Duodenal mucosa (tissue), 2 donors: ENCODE measurements at regions not wholly inside any gene's neighbourhood (a gene's known extent, or its start where the extent isn't known, plus 50 kb on each side); places are given as distances from the start of the nearest gene placed in this dataset.

Experiments
- H3K27ac ChIP-seq: one replicate; pipeline ENCODE4 v1.7.0; 2013; ENCODE audit warnings: low read depth, low read length
- H3K27me3 ChIP-seq, 2 donors: one replicate each; pipeline ENCODE4 v1.7.0; 2013; ENCODE audit warnings: low read length in 2 of 2, control low read depth in 1 of 2; ENCODE audit not compliant: insufficient read depth in 2 of 2, control insufficient read depth in 1 of 2
- H3K36me3 ChIP-seq, 2 donors: one replicate each; pipeline ENCODE4 v1.7.0; 2013; ENCODE audit warnings: low read length in 2 of 2, control low read depth in 1 of 2; ENCODE audit not compliant: insufficient read depth in 2 of 2, control insufficient read depth in 1 of 2
- H3K4me1 ChIP-seq, 2 donors: one replicate each; pipeline ENCODE4 v1.7.0; 2013; ENCODE audit warnings: low read length in 2 of 2, control low read depth in 1 of 2; ENCODE audit not compliant: insufficient read depth in 2 of 2, control insufficient read depth in 1 of 2
- H3K4me3 ChIP-seq, 2 donors: one replicate each; pipeline ENCODE4 v1.7.0; 2013; ENCODE audit warnings: low read length in 2 of 2, low read depth in 1 of 2
- H3K9ac ChIP-seq, 2 donors: one replicate each; pipeline ENCODE4 v1.7.0; 2013; ENCODE audit warnings: low read length in 2 of 2, low read depth in 1 of 2
- H3K9me3 ChIP-seq, 2 donors: one replicate each; pipeline ENCODE4 v1.7.0; 2013; ENCODE audit warnings: low read length in 2 of 2, control low read depth in 1 of 2; ENCODE audit not compliant: control insufficient read depth in 1 of 2

DNA sequence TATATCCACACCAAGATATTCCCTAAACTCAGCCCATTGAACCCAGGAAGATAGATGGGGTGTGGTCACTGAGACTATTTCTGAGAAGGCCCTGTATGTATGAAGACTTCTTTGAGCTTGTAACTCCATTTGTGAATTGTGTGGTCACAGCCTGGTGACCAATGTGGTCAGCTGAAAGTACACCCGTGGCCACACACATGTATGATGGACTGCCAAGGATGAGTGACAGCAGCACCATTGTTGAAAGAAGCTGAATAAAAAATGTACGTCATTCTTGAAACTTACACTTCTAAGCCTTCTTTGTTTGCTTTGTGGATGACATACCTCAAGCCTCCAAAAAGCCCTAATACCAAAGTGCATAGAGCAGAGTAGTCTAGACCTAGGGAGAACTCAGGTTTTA, 581.4 kb downstream of the RAB28 start:
- Histone ChIP-seq H3K9ac (no peak overlapping the region), H3K36me3 (no peaks in the 10 kb centered on the region), H3K9me3 (no peaks in the 10 kb centered on the region)

DNA sequence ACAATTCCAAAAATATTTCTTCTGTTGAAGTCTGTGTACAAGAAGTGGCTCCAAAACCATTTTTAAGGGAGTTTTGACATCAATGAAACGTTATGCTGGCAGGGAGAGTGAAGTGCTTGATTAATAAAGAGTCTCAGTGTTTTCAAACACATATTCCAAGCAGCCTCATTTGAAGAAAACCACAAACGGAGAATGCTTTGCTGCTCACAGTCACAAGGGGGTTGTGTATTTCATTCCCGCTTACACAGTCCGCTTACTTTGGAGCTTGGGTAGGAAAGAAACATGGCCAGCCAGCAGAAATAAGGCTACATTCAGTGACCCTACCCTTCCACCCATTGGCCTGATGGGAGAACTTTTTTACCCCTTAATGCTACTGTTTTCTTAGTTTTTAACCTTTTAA, 586.2 kb downstream of the RAB28 start:
- H3K36me3 ChIP-seq: no peaks in the 10 kb centered on the region
- no peaks in the 10 kb centered on the region for H3K9me3 ChIP-seq
- no peak overlapping the region for H3K9ac ChIP-seq
- no peaks in the 10 kb centered on the region for H3K27me3 ChIP-seq
- H3K4me3 ChIP-seq: no peak overlapping the region
- H3K27ac ChIP-seq: no peak overlapping the region
- no peaks in the 10 kb centered on the region for H3K4me1 ChIP-seq

More for the DNA sequence above, 581.4 kb downstream of the RAB28 start:
- H3K4me1 ChIP-seq: no peaks in the 10 kb centered on the region
- H3K27ac ChIP-seq: no peak overlapping the region
- H3K27me3 ChIP-seq: no peaks in the 10 kb centered on the region
- no peak overlapping the region for H3K4me3 ChIP-seq

DNA sequence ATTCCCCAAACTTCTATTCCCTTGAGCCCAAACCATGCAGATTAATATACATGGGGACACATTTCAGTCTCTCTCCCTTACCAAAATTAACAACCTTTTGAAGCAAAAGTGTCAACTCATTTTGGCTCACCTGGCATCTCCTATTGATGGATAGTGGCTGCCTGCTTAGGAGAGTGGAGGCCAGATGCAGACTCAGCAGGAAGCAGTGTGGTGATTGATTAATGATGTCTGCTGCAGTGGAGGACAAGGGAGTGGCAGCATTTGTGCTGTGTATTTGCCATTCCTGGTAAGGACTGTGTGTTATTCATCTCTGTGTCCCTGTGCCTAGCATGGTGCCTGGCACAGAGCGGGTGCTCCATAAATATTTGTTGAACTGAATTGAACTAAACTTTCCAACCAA, 590.1 kb downstream of the RAB28 start:
- Histone ChIP-seq H3K9me3 (no peaks in the 10 kb centered on the region), H3K4me3 (no peak overlapping the region), H3K4me1 (no peaks in the 10 kb centered on the region), H3K9ac (no peak overlapping the region), H3K27me3 (no peaks in the 10 kb centered on the region), H3K36me3 (no peaks in the 10 kb centered on the region), H3K27ac (no peak overlapping the region)

DNA sequence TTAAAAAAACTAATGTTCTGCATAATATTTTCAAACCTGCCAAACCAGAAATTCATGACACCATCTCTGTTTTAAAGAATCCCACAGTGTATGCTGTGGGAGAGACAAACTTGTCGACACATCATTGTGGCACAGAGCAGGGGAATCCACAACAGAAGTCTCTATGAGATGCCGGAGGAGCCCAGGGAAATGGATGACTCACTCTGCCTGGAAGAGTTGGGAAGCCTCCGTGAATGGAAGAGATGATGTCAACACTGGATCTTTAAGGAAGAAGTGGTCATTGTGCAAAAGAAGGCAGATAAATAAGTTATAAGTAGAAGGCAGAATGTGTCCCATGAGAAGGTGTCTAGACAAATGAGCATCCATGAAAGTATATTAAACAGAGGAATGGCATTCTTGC, 595.1 kb downstream of the RAB28 start:
- no peak overlapping the region for H3K4me3 ChIP-seq
- no peaks in the 10 kb centered on the region for H3K9me3 ChIP-seq
- H3K27ac ChIP-seq: no peak overlapping the region
- no peak overlapping the region for H3K9ac ChIP-seq
- no peaks in the 10 kb centered on the region for H3K4me1 ChIP-seq
- H3K27me3 ChIP-seq: no peaks in the 10 kb centered on the region
- H3K36me3 ChIP-seq: no peaks in the 10 kb centered on the region

DNA sequence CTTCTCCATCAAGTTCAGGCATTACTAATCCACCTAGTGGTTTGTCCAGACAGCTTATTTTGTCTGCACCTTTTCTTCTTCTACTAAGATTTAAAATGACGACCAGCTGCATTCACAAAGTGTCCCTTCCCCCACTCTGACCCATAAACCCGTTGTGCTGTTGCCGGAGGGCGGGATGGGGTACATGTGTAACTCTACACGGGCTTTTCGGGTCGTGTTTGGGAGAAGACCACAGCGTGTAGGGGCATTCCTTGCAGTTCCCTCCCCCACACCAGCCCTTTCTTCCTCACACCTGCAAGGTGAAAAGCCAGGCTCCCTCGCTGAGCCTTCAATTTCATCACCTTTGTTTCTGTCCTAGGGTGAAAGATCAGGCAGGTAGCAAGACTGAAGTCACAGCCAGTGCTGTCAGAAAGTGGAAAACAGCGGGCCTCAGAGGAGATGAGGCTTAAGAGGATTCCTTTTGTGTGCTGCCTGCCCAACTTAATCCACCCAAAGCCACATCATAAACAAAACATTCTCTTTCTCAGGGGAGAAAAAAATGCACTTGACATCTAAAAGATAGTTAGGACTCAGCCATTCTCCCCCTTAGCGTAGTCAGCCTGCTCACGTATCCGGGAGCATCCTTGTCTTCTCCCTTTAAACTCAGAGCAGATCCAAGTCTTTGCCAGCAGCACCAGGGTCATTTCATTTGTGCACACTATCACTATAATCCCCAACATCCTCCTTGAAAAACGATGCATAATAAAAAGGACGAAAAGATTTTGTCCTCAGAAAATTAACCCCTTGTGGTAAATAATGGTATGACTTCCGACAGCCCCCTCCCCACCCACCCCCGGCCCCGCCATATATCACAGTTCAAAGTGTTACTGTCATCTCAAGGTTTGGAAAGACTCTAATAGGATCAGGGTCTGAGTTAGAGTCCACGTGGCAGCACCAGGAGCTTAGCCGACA, 599.0 kb downstream of the RAB28 start:
- Histone ChIP-seq H3K9me3 (no peaks in the 10 kb centered on the region), H3K27ac (no peak overlapping the region), H3K4me1 (no peaks in the 10 kb centered on the region), H3K4me3 (no peak overlapping the region), H3K36me3 (no peaks in the 10 kb centered on the region), H3K9ac (no peak overlapping the region), H3K27me3 (no peaks in the 10 kb centered on the region)

DNA sequence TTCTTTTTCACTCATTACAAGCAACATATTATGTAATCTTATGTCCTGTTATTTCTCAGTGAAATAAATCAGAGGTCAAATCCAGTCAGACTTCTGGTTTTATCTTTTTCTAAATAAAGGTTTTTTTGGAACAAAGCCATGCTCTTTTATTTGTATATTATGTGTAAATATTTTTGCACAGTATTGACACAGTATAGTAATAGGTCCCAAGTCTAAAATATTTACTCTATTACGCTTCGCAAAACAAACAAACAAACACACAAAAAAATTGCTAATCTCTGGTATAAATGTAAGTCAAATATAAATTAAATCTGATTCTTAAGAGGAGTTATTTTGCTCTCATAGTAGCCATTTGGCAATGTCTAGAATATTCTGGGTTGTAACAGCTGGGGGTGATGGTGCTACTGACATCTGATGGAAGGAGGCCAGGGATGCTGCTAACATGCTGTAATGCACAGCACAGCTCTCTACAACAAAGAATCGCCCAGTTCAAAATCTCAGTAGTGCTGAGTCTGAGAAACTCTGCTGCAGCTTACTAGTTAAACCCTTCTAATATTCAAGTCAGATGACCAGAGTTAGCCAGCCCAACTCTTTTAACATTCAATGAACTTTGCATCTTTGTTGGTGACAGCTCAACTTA, 602.1 kb downstream of the RAB28 start:
- Histone ChIP-seq H3K4me1 (no peaks in the 10 kb centered on the region), H3K4me3 (no peak overlapping the region), H3K9ac (no peak overlapping the region), H3K27ac (no peak overlapping the region), H3K27me3 (no peaks in the 10 kb centered on the region), H3K9me3 (no peaks in the 10 kb centered on the region), H3K36me3 (no peaks in the 10 kb centered on the region)

DNA sequence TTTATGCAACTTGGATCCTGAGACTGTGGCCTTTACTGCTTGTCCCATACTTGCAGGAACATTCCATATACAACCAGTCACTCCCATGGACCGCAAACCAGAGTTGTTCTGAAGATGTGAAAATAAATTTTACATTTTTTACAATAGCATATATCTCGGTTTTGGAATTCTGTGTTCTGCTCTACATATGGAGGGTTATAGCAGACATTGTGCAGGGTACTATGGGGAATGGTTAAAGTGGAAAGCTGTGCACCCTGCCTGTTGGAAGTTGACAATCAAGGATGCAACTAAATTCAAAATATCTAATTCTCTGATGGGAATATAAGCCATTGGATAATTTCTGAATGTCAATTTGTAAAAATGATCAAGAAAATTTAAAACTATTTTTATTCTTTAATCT, 603.3 kb downstream of the RAB28 start:
- Histone ChIP-seq H3K27me3 (no peaks in the 10 kb centered on the region), H3K4me1 (no peaks in the 10 kb centered on the region), H3K9ac (no peak overlapping the region), H3K9me3 (no peaks in the 10 kb centered on the region), H3K4me3 (no peak overlapping the region), H3K36me3 (no peaks in the 10 kb centered on the region), H3K27ac (no peak overlapping the region)

DNA sequence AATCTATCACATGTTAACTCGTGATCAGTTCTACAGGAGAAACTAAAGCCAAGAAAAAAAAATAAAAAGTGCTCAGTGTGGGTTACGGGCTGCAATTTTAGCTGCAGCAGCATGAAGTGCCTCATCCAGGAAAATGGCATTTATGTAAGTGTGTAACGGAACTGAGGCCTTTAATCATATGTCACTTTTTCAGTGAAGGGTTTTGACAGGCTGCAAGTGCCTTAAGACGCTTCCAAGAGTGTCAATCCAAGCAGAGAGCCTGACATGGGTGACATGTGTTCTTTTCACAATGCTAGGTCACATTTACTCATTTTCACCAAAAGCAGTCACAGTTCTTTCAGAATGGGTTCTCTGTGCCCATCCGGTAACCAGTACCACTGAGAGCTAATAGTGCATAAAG, 604.6 kb downstream of the RAB28 start:
- Histone ChIP-seq H3K36me3 (no peaks in the 10 kb centered on the region), H3K9me3 (no peaks in the 10 kb centered on the region), H3K27me3 (no peaks in the 10 kb centered on the region), H3K4me3 (no peak overlapping the region), H3K4me1 (no peaks in the 10 kb centered on the region), H3K27ac (no peak overlapping the region), H3K9ac (no peak overlapping the region)

DNA sequence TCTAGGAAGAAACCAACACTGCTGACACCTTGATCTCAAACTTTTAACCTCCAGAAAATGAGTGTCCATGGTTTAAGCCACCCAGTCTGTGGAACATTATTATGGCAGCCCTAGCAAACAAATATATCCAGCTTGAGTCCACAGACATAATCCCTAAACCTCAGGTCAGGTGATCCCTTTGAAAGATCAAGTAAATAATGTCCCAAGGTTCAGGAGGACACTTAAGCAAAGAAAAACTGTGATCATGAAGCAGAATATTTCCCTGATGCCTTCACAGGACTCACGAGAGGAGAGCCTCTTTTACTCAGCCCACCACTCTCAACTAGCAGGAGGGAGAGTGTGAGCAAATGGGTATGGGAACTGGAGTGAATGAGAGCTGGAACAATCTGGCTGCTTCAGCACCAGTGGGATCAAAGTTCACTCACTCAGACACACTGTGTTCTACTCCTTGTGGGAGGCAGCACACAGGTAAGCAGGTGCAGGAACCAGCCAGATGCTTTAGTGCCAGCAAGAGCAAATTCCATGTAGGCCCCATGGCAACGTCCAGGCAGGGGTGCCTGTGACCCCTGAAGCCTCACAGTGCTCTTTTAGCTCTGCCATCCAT, 608.4 kb downstream of the RAB28 start:
- Histone ChIP-seq H3K4me1 (no peaks in the 10 kb centered on the region), H3K4me3 (no peak overlapping the region), H3K27ac (no peak overlapping the region), H3K36me3 (no peaks in the 10 kb centered on the region), H3K9ac (no peak overlapping the region), H3K9me3 (no peaks in the 10 kb centered on the region), H3K27me3 (no peaks in the 10 kb centered on the region)

DNA sequence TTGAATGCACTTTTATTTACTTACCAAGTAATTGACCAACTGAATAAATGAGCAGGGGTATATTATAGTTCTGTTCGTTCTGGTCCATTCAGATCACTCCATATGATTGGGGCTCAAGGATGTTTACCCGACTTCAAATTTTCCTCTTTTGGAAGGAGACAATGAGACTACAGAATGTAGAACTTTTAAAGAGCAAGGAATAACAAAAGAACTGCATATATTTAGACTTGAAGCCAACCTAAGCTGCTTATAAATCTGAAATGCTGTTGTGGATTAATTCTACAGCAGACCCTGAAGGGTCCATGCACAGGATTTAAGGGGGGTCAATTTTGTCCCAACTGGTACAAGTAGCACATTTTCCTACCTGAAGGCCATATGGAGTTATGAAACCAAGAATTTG, 610.8 kb downstream of the RAB28 start:
- Histone ChIP-seq H3K27me3 (no peaks in the 10 kb centered on the region), H3K27ac (no peak overlapping the region), H3K4me3 (no peak overlapping the region), H3K9me3 (peaks cover 0 to 6% of the 10 kb centered on the region in 2 donors), H3K4me1 (no peaks in the 10 kb centered on the region), H3K36me3 (no peaks in the 10 kb centered on the region), H3K9ac (no peak overlapping the region)
